ENCODE measurements at regions not wholly inside any gene's neighbourhood (a gene's known extent, or its start where the extent isn't known, plus 50 kb on each side); places are given as distances from the start of the nearest gene placed in this dataset.
"Not testable (repeated sequence)": the region's sequence is repeated elsewhere in the genome, so short reads cannot be mapped to it uniquely, and the experiment has no call there.

DNA sequence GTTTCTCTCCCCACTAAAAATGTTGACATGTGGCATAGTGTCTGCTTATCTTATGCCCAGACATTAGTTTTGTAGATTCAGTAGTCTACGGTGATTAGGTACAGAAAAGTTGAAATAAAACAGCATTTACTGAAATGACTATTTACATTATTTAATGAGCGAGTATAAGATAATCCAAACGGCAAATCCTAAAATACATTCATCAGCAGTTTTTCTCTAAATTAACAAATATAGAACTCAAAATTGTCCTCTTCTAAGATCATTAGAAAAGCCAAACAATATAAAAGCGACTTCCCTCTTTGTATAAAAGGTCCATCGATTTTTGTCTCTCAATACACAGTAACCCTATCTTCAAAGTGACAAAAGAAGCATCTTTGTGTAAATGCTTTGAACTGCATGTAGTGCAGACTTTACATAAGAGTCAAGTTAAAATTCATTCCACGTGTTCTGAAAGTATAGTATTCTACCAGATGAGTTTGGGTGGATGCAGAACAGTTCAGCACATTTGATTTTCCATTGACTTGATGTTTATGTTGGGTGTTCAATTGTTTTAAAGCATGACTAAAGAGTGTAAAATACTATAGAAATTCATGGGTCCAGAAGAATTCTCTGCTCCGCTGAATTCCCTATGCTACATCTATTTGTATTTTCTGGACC lies 480.8 kb upstream of the DPH6 start:
- intact Hi-C loops (cut with DNase I), result no loop called here
- DNase-seq (ENCODE audit: extremely low spot score), result no peak
- no peaks in the 10 kb centered on the region for H3K27me3 ChIP-seq
- TF ChIP-seq POLR2AphosphoS5 (IDR thresholded peaks at IDR 0.05) (no peak), EP300 (IDR thresholded peaks at IDR 0.05) (no peak), POLR2A (IDR thresholded peaks at IDR 0.05; ENCODE audit: low read depth) (no peak)
- TF ChIP-seq, protein P1, sequence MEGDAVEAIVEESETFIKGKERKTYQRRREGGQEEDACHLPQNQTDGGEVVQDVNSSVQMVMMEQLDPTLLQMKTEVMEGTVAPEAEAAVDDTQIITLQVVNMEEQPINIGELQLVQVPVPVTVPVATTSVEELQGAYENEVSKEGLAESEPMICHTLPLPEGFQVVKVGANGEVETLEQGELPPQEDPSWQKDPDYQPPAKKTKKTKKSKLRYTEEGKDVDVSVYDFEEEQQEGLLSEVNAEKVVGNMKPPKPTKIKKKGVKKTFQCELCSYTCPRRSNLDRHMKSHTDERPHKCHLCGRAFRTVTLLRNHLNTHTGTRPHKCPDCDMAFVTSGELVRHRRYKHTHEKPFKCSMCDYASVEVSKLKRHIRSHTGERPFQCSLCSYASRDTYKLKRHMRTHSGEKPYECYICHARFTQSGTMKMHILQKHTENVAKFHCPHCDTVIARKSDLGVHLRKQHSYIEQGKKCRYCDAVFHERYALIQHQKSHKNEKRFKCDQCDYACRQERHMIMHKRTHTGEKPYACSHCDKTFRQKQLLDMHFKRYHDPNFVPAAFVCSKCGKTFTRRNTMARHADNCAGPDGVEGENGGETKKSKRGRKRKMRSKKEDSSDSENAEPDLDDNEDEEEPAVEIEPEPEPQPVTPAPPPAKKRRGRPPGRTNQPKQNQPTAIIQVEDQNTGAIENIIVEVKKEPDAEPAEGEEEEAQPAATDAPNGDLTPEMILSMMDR (IDR thresholded peaks at IDR 0.05), result no peak
- H3K27ac ChIP-seq (replicated peaks in 1 of 4), result no peak overlapping the region
- H3K9me3 ChIP-seq, result no peaks in the 10 kb centered on the region
- H3K36me3 ChIP-seq, result no peaks in the 10 kb centered on the region
- H3K4me1 ChIP-seq, result peaks cover 0 to 3% (median 0%) of the 10 kb centered on the region in 4 donors
- H3K4me3 ChIP-seq, result no peak overlapping the region
- WGBS, result 94% methylated on average over 7 of the region's 7 CpGs

DNA sequence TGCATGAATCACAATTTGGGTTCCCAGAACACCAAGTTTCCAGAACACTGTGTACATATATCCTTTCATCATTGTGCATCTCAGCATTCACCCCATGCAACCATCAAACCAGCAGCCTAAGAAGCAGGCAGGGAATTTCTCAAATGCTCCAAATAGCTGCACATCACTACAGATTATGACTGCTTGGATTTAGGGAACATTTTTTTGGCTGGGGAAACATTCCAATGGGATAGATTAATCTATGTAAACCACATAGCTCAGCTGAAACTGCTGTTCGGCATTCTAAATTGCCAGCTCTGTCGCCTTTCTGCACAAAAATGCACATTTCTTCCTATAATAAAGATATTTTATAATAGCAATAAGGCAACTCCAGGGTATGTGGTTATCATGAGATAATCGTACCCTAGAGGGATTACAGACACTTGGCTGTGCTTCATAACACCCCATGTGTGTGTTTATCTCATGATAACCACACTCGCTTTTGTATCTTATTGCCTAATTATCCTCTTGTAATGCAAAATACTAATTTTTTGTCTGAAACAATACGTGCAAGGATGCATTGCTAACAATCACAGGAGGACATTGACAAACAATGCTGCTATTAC lies 483.7 kb upstream of the DPH6 start:
- DNase-seq (ENCODE audit: extremely low spot score), result no peak
- Histone ChIP-seq H3K27ac (replicated peaks in 1 of 4) (no peak overlapping the region), H3K4me1 (no peaks in the 10 kb centered on the region), H3K4me3 (no peak overlapping the region), H3K9me3 (no peaks in the 10 kb centered on the region), H3K27me3 (no peaks in the 10 kb centered on the region), H3K36me3 (no peaks in the 10 kb centered on the region)
- intact Hi-C loops (cut with DNase I), result no loop called here
- 81% methylated on average over 5 of the region's 5 CpGs for WGBS
- TF ChIP-seq EP300 (IDR thresholded peaks at IDR 0.05) (no peak), POLR2AphosphoS5 (IDR thresholded peaks at IDR 0.05) (no peak), POLR2A (IDR thresholded peaks at IDR 0.05; ENCODE audit: low read depth) (no peak)
- TF ChIP-seq, protein P1 (IDR thresholded peaks at IDR 0.05), result no peak

DNA sequence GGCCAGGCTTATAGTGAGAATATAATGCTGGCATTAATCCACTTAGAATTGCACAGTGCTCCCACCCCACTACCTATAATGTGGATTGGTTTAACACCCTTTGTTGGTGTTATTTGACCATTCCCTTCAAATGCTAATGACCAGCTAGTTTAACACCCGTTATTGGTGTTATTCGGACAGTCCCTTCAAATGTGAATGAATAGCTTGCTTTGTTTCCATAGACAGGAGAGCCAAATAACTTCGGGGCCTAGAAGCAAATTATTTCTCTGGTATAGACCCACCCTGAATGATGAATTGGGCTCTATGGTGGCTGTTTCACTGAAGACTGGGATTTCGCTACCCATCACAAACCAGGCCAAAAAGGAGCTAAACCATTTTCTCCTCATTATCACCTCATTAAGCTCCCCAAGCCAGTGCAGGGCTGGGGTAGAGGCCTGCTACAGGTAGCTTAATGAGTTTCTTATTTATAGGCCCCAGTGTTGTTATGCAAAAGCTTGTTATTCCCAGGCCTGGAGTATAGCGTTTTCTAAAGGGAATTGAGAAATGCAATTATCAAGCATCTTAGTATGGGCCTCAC lies 494.1 kb upstream of the DPH6 start:
- 88% methylated on average over 5 of the region's 5 CpGs for WGBS
- Histone ChIP-seq H3K4me3 (no peak overlapping the region), H3K27ac (replicated peaks in 1 of 4) (no peak overlapping the region), H3K4me1 (no peaks in the 10 kb centered on the region), H3K9me3 (no peaks in the 10 kb centered on the region), H3K36me3 (no peaks in the 10 kb centered on the region), H3K27me3 (no peaks in the 10 kb centered on the region)
- TF ChIP-seq, protein P1 (IDR thresholded peaks at IDR 0.05), result no peak
- no peak for TF ChIP-seq POLR2AphosphoS5 (IDR thresholded peaks at IDR 0.05)
- TF ChIP-seq POLR2A (IDR thresholded peaks at IDR 0.05; ENCODE audit: low read depth), result no peak
- TF ChIP-seq EP300 (IDR thresholded peaks at IDR 0.05), result no peak
- intact Hi-C loops (cut with DNase I), result no loop called here
- DNase-seq (ENCODE audit: extremely low spot score), result no peak

DNA sequence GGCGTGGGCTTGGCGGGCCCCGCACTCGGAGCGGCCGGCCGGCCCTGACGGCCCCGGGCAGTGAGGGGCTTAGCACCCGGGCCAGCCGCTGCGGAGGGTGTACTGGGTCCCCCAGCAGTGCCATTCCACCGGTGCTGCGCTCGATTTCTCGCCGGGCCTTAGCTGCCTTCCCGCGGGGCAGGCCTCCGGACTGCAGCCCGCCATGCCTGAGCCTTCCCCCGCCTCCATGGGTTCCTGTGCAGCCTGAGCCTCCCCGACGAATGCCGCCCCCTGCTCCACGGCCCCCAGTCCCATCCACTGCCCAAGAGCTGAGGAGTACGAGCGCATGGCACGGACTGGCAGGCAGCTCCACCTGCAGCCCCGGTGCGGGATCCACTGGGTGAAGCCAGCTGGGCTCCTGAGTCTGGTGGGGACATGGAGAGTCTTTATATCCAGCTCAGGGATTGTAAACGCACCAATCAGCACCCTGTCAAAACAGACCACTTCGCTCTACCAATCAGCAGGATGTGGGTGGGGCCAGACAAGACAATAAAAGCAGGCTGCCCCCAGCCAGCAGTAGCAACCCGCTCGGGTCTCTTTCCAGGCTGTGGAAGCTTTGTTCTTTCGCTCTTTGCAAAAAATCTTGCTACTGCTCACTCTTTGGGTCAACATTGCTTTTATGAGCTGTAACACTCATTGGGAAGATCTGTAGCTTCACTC lies 501.2 kb upstream of the DPH6 start:
- 95% methylated on average over 10 of the region's 36 CpGs for WGBS
- H3K27ac ChIP-seq (replicated peaks in 1 of 4); DNase-seq (ENCODE audit: extremely low spot score); H3K9me3 ChIP-seq; H3K4me3 ChIP-seq; intact Hi-C loops (cut with DNase I); H3K36me3 ChIP-seq; H3K27me3 ChIP-seq; H3K4me1 ChIP-seq: not testable (repeated sequence)

DNA sequence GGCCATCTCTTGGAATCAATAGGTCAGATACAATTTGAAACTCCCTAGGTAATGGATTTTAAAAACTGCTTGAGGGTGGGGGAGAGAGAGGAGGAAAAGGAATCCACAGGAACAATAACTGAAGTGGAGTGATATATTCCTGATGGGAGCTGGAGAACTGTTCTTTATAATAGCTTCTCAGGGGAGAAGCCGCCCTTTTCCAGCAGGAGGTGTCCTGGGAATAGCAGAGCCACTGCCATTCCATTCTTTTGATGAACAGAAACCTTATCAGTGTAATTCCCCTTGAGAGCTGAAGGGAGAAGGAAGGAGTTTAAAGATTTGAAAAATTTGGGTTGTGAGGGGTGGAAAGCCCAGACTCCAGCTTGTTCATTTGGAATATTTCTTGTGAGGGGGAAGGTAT lies 504.9 kb upstream of the DPH6 start:
- intact Hi-C loops (cut with DNase I), result no loop called here
- WGBS, result 84% methylated on average over 1 of the region's 1 CpG

More for the DNA sequence above, 504.9 kb upstream of the DPH6 start:
- H3K36me3 ChIP-seq, result no peaks in the 10 kb centered on the region
- H3K4me3 ChIP-seq, result no peak overlapping the region
- no peak for DNase-seq (ENCODE audit: extremely low spot score)
- H3K4me1 ChIP-seq, result no peaks in the 10 kb centered on the region
- no peaks in the 10 kb centered on the region for H3K27me3 ChIP-seq
- no peak overlapping the region for H3K27ac ChIP-seq (replicated peaks in 1 of 4)
- no peaks in the 10 kb centered on the region for H3K9me3 ChIP-seq
- no peak for TF ChIP-seq POLR2A (IDR thresholded peaks at IDR 0.05; ENCODE audit: low read depth)
- no peak for TF ChIP-seq EP300 (IDR thresholded peaks at IDR 0.05)
- TF ChIP-seq, protein P1 (IDR thresholded peaks at IDR 0.05), result no peak

Data from esophagus muscularis mucosa (tissue), 4 donors.